ENCODE measurements at regions not wholly inside any gene's neighbourhood (a gene's known extent, or its start where the extent isn't known, plus 50 kb on each side); places are given as distances from the start of the nearest gene placed in this dataset.

DNA sequence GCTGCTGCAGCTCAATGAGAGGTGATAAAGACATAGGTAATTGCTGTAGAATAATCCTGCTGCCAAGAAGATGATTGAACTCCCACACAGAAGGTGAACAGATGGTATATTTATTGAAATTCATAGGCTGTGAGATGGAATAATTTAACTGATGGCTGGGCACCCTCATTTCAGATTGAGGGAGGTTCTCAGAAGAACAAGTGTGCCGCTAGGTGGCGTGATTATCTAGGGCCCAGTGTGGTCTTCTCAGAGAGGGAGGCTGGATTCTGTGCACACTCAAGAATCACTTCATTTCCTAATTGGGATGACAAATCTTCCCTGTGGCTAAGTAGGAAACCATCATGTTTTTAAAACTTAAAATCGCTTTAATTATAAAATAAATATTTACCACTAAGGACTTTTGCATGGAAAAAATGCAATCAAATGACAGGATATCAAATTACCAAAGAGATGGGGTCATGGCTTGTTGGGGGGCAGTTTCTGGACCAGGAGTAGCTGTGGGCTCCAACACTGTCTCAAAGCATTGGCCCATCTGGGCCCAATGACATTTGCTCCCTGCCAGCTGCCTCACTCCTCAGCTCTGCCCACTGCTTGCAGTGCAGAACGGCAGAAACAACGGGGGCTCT is 132.3 kb downstream of the SNAPC1 start:
- peak; percentile 62 for DNase-seq

DNA sequence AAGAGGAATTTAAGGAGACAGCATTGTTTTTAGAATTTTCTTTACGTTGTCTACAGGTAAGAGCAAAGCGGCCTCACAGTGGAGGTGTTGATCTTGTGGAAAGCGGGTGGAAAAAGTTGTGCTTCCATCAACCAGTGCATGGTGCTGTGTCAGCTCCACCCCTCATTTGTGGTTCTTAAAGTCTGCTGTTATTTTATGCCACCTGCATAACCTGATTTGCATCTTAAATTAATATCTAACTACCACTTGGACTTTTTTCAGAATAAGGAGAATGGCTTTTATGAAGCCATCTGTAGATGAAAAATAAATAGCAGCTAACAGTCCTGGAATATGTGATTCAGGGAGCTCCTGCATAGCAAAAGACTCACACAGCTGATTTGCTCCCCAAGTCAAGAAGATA is 135.1 kb downstream of the SNAPC1 start:
- DNase-seq: no peak

DNA sequence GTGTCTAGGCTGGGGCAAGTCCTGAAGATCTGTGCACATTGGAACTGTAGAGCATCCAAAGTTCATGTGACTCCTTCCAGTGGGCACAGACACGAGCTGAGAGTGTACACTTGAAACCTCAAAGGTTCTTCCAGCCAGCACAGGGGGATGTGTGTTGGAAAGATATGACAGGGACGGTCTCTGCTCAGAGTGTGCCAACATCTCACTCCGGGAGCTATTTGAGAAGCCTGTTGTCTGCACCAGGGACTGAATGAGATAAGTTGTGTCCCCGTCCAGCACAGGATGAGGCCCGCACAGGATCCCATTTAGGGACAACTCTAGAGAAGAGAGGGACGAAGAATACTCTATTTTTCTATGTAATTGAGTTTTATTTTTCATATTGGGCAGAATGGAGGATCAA is 136.3 kb downstream of the SNAPC1 start:
- no peak for DNase-seq

DNA sequence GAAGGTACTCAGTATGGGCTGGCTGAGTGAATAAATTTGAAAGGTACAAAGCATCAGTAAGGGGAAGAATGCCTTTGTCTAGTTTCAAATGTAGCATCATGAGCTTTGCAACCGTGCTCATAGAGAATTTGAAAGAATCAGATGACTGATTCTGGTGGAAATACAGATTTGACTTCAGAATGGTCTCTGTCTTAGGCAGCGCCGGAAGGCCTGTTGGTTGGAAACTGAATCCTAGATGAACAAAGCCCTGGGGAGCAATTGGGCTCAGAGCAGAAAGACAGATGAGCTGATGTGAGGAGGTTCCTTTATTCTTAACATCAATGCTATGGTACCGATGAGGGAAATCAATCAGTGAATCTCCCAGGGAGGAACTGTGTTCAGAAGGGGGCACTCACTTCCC is 137.3 kb downstream of the SNAPC1 start:
- DNase-seq: no peak

DNA sequence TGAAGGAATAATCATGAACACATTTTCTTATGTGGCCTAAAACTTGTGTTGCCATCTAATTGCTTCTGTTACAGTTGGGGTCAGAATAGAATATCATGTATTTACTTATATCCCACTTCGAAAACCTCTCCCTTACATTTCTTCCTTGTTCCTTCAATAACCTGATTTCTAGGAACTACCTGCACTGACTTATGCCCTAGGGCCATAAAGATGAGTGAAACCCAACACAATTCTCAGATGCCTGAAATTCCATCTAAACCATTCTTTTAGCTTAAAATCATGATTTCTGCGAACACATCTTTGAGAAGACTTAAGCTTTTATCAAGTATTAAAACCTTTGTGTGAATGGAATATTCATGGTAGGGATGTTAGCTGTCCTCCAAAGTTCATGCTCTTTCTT is 142.7 kb downstream of the SNAPC1 start:
- no peak for DNase-seq

DNA sequence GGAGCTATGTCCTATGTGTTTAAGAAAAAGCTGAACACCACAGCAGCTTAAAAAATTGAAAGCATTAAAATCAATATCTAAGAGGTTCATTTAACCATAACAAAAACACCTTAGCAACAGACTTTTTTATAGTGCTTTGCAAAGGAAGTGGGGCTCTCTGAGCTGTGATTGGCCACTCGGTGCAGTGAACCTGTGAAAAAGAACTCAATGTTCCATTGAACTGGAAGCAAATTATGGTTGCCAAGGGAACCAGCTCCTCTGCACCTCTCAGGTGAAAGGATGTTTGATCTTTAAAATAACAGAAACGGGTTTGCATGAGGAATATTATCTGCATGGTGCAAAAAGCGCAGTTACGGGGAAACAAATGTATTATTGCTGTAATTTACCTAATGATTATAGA is 149.4 kb downstream of the SNAPC1 start:
- DNase-seq: peak; percentile 47

DNA sequence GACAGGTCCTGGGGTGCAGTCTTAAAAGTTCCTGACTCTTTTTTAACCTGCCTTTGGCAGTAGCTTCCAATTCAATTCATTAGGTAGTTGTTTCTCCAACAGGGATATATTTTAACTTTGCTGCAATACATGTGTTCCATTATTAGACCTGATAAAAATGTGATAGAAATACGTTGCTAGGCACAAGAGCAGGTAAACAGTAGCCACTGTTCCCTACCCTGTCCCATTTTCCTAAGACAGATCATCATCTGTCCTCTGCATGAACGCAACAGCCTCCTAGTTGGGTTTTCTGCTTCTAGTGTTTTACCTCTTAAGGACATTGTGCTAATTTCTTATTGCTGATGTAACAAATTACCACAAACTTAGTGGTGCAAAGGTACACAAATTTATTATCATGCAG is 156.8 kb downstream of the SNAPC1 start:
- DNase-seq: no peak

DNA sequence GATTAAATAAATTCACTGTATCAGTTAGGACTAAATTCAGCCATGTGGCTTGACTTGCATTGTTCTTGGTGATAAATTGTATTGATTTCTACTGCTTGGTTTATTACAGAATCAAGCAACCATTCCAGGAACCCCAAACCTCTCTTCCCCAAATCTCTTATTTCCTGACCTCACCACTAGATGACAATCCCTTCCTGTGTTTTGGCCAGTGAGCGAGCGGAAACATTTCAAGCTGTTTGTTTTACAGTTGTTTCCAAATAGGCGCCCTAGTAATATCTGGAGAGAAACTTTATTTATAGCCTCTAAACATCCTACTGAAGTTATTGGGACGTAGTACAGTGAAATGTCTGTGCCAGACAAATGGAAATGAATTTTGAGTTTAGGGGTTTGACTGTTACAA is 161.1 kb downstream of the SNAPC1 start:
- no peak for DNase-seq

DNA sequence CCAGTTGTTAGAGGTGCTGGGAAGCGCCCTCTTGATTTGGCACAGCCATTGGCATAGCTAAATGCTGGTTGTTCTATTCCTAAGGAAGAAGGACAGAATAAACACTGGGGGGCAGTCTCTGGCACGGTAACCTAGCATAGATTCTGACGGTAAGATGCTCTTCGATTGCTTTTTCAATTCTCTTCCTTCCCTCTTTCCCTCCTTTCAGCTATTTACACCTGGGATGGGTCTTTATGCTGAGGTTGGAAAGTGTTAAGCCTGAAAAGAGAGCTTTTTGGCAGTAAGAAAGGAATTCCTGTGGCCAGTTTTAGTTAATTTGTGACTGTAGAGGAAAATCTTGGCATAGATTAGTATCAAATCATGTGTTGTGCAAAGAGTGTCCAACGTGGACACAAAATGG is 162.8 kb downstream of the SNAPC1 start:
- peak; percentile 40 for DNase-seq

DNA sequence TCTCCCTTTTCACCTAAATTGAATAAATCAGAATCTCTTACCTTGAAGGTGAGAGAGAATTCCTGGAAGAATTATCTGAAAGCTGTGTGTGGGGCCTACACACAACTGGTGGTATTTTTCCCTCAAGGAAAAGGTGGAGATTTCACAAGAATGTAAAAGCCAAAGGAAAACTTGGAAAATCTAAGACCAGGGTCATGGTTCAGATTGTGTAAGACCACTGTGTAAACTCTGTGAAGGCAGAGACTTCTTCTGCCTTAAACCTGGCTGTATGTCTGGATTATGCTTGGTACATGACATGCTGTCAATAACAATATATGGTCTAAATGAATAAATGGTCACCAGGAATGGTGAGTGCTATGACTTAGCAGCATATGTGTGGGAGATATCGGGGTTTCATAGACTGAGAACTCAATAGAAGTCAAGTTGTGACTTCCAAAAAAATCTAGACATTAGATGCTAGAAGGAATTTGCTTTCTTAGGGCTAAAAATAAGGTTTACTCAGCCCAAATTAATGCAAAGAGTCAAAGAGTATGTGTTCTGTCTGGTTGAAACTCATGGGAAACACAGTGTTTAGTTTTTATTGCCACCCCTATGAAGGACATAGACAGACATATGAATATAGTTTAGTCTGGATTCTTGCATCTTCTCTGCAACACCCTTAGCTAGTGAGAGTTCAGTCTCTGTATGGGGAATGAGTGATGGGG is 163.7 kb downstream of the SNAPC1 start:
- no peak for DNase-seq

DNA sequence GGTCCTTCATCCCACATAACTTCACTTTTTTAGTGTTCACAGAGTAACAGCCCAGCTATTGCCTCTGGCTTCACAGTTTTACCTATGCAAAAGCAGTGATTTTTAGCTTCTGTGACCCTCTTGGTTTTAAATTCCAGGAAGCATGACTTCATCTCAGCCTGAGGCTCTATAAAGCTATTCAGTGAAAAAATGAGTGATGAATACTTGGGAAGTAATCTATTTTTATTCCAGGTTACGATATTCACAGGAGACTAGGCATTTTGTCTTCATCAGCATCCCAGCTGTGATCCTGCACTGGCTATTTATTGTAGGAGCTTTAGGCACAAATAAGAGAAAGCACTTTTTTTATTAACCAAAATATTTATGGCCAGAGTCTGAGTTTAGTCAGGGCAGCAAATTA is 164.8 kb downstream of the SNAPC1 start:
- DNase-seq: no peak

DNA sequence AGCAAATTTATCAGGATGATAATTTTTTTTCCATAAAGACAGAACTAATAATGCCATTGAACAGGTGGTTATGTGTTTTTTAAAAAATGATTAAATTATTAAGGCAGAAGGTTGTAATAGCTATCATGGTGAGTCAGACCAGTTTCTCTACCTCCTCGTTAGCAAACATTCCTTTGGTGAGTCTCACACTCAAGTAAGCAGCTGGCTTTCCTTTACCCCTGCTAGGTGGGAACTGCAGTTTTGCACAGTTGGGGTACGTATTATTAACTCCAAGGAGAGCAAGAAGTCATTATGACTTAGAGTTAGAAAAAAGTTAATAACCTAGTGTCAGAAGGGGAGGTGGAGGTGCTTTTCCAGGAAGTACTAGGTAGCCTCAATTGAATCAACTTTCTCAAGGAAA is 165.3 kb downstream of the SNAPC1 start:
- DNase-seq: no peak

DNA sequence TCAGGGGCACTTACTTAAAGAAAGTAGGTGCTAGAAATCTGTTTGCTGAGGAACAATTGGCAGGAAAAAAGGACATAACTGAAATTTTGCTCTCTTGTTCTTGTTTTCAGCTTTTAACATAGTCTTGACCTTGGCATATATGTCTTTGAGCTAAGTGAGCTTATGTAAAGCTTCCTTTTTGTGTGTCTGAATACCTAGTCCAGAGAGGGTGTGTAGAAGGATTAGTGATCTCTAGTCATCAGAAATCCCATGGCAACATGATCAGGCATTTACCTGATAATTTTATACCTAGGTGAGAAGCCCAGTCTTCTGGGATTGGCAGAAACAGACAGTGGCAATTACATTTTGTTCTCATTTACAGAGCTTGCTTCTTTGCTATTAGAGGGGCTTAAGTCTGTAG is 166.1 kb downstream of the SNAPC1 start:
- DNase-seq: no peak

DNA sequence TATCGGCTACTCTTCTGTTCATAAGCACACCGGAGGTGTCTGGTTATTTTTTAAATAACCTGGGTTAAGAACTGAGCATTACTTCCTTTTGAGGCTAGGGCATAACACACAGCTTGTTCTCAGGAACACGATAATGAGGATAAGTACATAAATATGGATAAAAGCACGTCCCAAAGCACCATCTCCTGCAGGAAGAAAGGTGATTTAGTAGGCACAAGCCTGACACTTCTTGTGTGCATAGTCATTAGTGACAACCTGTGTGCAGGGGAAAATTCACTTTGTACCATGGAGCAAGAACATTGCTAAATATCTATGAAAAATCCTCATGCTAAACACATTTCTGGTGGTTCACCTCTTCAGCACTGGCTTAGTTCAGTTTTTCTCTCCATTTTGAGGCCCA is 166.5 kb downstream of the SNAPC1 start:
- no peak for DNase-seq

DNA sequence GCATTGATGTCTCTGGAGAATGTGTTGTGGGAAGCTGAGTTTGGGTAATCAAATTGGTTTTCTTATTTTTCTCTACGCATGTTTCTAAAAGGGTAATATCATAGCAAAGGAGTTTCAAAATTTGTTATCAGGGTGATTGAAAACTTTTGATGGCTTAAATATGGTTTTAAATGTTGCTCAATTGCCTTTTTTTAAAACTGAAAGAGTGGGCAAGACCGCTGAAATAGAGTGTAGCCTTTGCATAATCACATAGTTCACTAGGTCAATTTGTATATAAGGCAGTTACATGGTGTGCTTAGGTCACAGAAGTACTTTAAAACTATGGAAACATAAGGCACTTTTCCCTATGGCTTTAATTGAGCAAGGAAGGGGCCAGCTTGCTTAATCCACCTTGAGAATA is 167.4 kb downstream of the SNAPC1 start:
- DNase-seq: no peak

DNA sequence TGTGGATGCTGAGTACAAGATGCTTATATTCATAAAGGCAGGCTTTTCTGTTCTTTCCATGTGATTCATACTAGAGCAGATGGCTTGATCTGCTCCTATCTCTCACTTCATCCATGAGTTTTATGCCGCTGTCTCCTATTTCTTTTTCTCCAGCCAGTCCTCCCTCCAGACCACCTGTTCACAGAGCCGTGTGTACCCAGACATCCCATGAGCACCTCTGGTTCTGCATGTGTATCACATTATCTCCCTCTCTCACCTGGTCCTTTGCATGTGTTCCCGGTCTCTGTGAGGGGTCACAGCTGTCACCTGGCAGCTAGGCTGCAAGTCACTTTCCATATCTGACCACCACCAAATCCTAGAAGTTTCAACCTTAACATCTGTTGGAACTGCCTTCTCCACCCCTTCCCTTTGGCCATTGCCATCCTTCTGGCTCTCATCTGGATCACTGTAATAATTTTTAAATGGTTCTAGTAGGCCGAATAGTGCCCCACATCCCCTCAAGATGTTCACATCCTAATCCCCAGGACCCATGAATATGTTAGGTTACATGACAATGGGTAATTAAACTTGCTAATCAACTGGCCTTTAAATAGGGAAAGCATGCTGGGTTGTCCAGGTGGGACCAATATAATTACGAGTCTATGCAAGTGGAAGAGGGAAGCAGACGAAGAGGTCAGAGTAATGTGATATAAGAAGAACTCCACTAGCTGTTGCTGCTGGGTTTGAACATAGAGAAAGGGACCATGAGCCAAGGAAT is 168.1 kb downstream of the SNAPC1 start:
- DNase-seq: peak; percentile 70

DNA sequence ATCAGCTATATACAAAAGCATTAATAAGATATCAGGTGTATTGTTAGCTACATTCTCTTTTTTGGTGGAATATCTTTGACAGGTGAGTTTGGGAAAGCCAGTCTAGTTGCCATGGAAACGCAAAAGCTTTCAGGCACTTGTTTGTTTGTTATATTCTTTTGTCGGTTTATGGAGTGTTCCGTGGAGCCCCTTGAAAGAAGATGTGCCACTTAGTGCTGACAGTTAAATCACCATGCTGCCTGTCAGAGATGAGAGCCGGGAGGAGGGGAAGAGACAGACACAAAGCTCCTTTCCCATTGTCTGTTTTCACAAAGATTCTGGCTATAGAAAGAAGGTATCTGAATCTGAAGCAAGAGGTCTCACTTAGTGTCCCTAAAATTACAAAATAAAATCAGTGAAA is 170.8 kb downstream of the SNAPC1 start:
- DNase-seq: no peak

DNA sequence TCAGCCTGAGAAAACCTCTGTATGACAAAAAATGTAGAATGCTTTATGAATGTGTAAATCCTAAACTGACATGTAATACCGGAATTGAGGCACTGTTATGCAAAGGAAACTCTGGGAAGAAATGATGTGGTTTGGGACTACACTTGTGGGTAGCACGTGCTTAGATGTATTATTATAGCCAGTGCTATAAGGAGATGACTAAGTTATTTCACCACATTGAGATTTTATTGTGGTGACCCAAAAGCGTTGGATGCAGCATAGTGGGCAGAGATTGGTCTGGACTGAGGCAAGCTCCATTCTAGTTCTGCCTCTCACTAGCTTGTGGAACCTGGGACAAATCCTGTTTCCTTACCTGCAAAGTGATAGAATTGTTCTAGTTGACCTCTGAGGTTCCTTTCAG is 172.2 kb downstream of the SNAPC1 start:
- DNase-seq: no peak

DNA sequence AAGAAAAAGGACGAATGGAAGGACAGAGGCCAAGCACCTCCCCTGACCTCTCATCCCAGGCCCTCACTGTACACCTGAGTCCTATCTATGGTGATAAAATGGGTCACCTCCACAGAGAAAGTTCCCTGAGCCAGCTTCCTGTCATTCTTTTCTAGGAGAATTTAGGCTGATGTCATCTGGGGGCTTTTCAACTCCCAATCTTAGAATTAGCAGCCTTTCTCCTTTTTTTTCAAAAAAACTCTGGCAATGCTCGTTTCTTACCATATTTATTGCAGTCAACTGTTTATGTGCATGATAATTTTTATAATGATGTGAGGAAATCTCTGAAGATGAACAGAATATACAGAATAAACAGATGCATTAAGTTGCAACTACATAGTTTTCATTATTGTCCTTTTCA is 177.6 kb downstream of the SNAPC1 start:
- DNase-seq: no peak

DNA sequence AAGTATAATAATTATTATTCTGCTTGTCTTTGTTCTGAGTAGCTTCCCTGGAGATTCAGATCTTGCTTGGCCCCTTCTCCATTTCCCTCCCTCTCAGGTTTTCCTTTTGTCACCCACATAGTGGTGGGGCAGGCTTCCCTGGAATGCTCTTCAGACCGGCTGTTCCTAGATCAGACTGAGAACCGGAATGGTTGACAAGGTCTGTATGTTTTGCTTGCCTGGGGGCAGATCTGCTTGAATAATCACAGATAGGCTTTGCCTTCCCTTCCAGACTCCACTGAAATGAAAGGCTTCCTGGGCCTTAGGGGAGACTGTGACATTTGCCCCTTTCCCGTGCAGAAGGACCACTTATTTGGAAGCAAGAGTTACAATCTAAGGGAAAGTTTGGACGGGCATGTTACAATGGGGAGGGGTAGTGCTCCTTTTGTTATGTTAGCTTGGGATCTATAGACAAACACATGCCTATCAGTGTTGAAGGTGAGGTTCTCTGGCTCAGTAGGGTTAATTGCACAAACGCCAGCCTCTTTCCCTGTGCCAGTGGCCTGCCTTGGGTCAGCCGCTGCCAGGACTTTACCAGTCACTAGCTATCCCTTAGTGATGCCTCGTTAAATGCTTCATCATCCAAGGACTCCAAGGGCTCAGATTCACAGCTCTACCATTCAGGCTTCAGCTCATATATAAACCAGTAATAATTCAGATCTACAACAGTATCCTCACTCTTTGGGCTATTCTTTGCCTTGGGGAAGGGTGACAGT is 178.6 kb downstream of the SNAPC1 start:
- DNase-seq: peak; percentile 29

DNA sequence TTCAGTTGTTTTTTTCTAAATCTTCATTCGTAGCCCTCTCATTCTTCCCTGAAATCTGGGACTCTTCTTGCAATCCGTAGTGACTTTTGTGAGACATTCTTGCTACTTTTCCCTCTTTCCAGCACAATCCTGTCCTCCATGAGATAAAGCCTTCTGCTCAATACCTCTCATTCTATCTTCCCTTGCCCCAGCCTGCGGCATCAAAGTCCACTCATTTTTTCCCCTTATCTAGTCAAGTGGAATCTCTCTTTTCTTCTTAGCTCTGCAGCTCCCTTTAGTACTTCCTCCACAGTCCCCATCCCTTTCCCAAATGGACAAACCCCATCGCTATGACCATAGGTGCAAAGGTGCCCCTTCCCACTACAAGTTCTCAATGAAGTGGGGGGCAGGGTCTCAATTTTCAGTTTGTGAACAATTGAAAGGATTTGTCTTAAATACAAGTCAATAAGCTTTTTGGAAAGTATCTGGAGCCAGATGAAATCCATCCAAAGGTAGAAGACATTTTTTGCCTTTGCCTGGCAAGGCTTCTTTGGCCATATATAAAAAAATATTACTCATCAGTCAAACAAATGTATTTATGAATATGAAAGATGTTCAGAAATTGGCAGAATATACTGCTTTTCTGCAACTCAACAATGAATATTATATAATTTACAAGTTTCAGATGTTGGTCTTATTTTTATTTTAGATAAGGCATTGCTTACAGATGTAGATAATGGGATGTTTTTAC is 179.4 kb downstream of the SNAPC1 start:
- no peak for DNase-seq

DNA sequence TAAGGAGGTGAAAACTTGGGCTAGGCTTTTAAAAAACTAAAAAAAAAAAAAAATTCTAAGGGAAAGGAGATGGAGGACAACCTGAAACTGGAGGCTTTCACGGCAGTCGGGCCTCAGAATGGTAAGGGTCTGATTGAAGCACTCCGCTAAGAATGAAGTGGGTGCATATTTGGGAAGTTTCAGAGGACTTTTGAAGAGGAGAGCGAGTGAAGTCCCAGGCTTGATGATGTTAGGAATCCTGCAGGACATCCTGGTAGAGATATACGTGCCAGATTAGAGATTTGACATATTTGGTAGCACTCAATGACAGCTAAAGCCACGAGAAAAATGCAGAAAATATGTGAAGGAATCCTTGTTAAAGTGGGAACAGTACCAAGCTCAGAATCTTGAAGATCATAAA is 186.2 kb downstream of the SNAPC1 start:
- DNase-seq: no peak

DNA sequence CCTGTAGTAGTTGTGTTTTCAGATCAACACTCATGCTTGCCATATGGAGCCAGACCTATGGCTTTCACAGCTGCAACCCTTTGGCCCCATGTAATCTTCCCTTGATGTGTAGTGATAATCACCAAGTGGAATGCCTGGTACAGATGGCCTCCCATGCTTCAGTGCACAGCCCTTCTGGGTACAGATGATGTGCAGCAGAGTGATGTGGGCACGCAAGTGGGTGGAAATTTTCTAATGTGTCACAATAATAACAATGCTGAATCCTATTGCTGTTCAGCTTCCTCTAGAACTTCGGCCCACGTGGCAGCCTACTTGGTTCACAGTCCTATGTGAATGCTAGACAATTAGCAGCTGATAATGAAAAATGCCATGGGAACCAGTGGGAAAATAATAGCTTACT is 188.1 kb downstream of the SNAPC1 start:
- no peak for DNase-seq

Measured in NCI-H146 (cell line).